ENCODE measurements at regions not wholly inside any gene's neighbourhood (a gene's known extent, or its start where the extent isn't known, plus 50 kb on each side); places are given as distances from the start of the nearest gene placed in this dataset.

- no peak for DNase-seq (ENCODE audit: low read depth)
Observed at GRCh38 chr1:11407301-11407994, 71.5 kb upstream of the DISP3 start.

GRCh38 chr1:11412141-11412540 lies 66.8 kb upstream of the DISP3 start:
- no peak for DNase-seq (ENCODE audit: low read depth)

GRCh38 chr1:11413986-11414391 lies 65.0 kb upstream of the DISP3 start:
- DNase-seq (ENCODE audit: low read depth): no peak

- peak; percentile 43 for DNase-seq (ENCODE audit: low read depth)
Observed at GRCh38 chr1:11414926-11415538, 63.9 kb upstream of the DISP3 start.

GRCh38 chr1:11417162-11417561 lies 61.8 kb upstream of the DISP3 start:
- DNase-seq (ENCODE audit: low read depth): peak; percentile 50

- DNase-seq (ENCODE audit: low read depth): no peak
Observed at GRCh38 chr1:11418056-11418455, 60.9 kb upstream of the DISP3 start.

DNA sequence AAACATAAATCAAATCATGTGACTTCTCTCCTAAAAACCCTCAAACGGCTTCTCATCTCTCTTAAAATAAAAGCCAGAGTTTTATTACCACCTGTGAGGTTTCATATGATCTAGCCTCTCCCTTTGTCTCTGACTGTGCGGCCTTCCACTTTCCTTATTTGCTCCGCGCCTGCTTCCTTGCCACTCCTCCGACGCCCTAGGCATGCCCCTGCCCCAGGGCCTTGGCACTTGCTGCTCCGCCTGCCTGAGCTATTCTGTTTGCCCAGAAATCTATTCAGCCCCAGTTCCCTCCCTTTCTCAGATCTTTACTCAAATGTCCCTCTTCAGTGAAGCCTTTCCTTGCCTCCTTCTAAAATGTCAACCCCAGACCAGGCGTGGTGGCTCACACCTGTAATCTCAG lies 57.5 kb upstream of the DISP3 start:
- DNase-seq (ENCODE audit: low read depth): no peak

DNA sequence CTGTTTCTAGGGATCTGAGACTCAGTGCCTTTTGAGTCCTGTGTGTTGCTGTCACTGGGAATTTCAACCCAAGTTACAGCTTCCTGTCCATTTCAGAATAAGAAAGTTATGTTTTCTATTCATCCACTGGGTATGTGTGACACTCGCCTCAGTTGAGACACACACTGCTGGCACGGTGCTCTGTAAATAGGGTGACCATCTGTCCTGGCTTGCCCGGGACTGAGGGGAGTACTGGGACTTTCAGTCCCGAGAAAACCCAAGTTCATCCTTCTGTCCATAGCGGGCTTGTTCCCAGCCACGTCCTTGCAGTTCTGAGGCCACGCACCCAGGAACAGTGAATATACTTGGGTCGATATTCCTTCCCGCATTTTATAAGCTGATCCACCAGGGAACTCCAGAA lies 56.3 kb upstream of the DISP3 start:
- no peak for DNase-seq (ENCODE audit: low read depth)

DNA sequence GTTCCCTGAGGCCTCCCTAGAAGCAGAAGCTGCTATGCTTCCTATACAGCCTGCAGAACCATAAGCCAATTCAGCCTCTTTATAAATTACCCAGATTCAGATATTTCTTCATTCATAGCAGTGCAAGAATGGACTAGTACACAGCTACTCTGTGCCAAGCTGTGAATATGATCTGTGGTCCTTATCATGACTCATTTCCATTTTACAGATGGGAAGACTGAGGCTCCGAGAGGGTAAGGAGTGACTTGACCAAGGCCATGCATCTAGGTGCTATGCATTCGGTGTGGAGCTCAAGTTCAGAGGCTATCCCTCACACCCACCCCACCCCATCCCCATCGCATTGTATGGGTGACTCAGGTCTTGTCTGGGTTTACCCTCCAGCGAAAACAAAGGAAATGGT lies 52.3 kb upstream of the DISP3 start:
- DNase-seq (ENCODE audit: low read depth): no peak

DNA sequence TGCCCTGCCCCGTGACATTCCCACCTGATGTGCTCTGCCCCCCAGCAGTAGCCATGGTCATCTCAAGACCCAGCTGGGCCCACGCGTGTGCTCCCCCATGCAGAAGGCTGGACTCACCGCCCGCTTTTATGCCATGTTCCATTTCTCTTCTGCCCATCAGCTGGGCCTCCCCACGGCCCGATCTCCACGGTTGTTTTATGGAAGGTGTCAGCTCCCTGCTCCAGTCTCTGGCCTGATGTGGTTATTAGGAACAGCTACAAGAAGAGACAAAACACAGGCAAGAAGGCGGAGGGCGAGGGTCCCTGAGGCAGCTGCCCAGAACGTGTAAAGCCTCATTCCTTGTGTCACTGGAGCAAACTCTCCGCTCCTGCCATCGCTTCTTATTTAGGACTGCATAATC lies 50.2 kb upstream of the DISP3 start:
- DNase-seq (ENCODE audit: low read depth): no peak

Data from myocyte (in vitro differentiated cells).